ENCODE measurements at regions not wholly inside any gene's neighbourhood (a gene's known extent, or its start where the extent isn't known, plus 50 kb on each side); places are given as distances from the start of the nearest gene placed in this dataset.
A peak's percentile ranks its signal among the peaks of the same experiment; 100 is the strongest.

DNA sequence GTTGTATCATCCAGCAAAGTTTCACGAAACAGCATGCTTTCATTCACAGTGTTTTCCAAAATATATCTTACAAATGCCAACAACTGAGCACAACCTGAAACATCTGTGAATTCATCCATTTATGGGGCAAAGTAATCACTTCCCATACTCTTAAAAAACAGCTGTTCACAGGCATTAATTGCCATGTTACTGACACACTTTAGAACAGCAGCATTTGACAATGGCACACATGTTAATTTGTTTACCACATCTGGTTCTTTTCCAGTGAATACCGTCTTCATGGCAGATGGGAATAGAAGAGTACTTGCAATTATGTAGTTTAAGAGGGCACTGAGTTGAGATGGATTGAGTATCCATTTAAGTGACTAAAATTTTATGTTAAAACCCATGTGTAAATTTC lies 347.4 kb upstream of the LRP1B start:
- WGBS (ENCODE audit: extremely low coverage, insufficient coverage, insufficient read length) = no CpG with 5 or more reads among the region's 2 CpGs
- H2AK5ac ChIP-seq (ENCODE audit: low read length) = no peak overlapping the region
- H3K9ac ChIP-seq (ENCODE audit: low read length) = no peak overlapping the region
- H3K4me1 ChIP-seq (ENCODE audit: control insufficient read depth in 1 of 2, insufficient read depth in 2 of 2, low read length in 2 of 2) = no peaks in the 10 kb centered on the region
- no peaks in the 10 kb centered on the region for H3K79me2 ChIP-seq (ENCODE audit: control insufficient read depth, insufficient read depth, low read length, poor library complexity)
- H3K27ac ChIP-seq (ENCODE audit: low read depth, low read length) = no peak overlapping the region
- no peak overlapping the region for H3K4me3 ChIP-seq (ENCODE audit: low read depth, low read length)
- no peak overlapping the region for H3K23ac ChIP-seq (ENCODE audit: low read length)
- H3K36me3 ChIP-seq (ENCODE audit: control insufficient read depth in 1 of 2, insufficient read depth in 2 of 2, low read length in 2 of 2) = no peaks in the 10 kb centered on the region
- no peaks in the 10 kb centered on the region for H3K27me3 ChIP-seq (ENCODE audit: insufficient read depth, low read length)
- H3K18ac ChIP-seq (ENCODE audit: low read length) = no peak overlapping the region
- H2BK5ac ChIP-seq (ENCODE audit: low read depth, low read length, poor library complexity) = no peak overlapping the region
- H3K79me1 ChIP-seq (ENCODE audit: low read length) = no peaks in the 10 kb centered on the region
- no peak overlapping the region for H3K14ac ChIP-seq (ENCODE audit: low read length)
- H3K4me2 ChIP-seq (ENCODE audit: low read length) = no peak overlapping the region
- DNase-seq = no peak
- no peak overlapping the region for H2AFZ ChIP-seq (ENCODE audit: insufficient read depth, low read length, poor library complexity)
- no peak overlapping the region for H4K8ac ChIP-seq (ENCODE audit: low read depth, low read length)
- no peak overlapping the region for H2BK12ac ChIP-seq (ENCODE audit: low read length)
- no peak overlapping the region for H4K91ac ChIP-seq (ENCODE audit: low read depth, low read length)
- no peak overlapping the region for H3K4ac ChIP-seq (ENCODE audit: low read depth, low read length)
- H4K12ac ChIP-seq (ENCODE audit: low read depth, low read length) = no peak overlapping the region
- no peaks in the 10 kb centered on the region for H3K9me3 ChIP-seq (ENCODE audit: insufficient read depth, low read depth, low read length)
- no peak overlapping the region for H2BK120ac ChIP-seq (ENCODE audit: insufficient read depth, low read length, poor library complexity)

GRCh38 chr2:142472382-142472781 lies 341.6 kb upstream of the LRP1B start:
- Histone ChIP-seq H3K9me3 (ENCODE audit: insufficient read depth, low read depth, low read length) (no peaks in the 10 kb centered on the region), H3K18ac (ENCODE audit: low read length) (no peak overlapping the region), H3K9ac (ENCODE audit: low read length) (peak overlapping the region; percentile 26), H2BK12ac (ENCODE audit: low read length) (no peak overlapping the region), H2AFZ (ENCODE audit: insufficient read depth, low read length, poor library complexity) (no peak overlapping the region), H3K27ac (ENCODE audit: low read depth, low read length) (no peak overlapping the region), H3K36me3 (ENCODE audit: control insufficient read depth in 1 of 2, insufficient read depth in 2 of 2, low read length in 2 of 2) (no peaks in the 10 kb centered on the region), H3K79me1 (ENCODE audit: low read length) (no peaks in the 10 kb centered on the region), H3K4ac (ENCODE audit: low read depth, low read length) (no peak overlapping the region), H4K91ac (ENCODE audit: low read depth, low read length) (no peak overlapping the region), H3K4me2 (ENCODE audit: low read length) (no peak overlapping the region), H2AK5ac (ENCODE audit: low read length) (no peak overlapping the region), H2BK5ac (ENCODE audit: low read depth, low read length, poor library complexity) (no peak overlapping the region), H3K27me3 (ENCODE audit: insufficient read depth, low read length) (no peaks in the 10 kb centered on the region), H3K4me1 (ENCODE audit: control insufficient read depth in 1 of 2, insufficient read depth in 2 of 2, low read length in 2 of 2) (no peaks in the 10 kb centered on the region), H3K14ac (ENCODE audit: low read length) (no peak overlapping the region), H3K23ac (ENCODE audit: low read length) (no peak overlapping the region), H3K79me2 (ENCODE audit: control insufficient read depth, insufficient read depth, low read length, poor library complexity) (no peaks in the 10 kb centered on the region), H3K4me3 (ENCODE audit: low read depth, low read length) (no peak overlapping the region), H4K8ac (ENCODE audit: low read depth, low read length) (no peak overlapping the region), H4K12ac (ENCODE audit: low read depth, low read length) (no peak overlapping the region), H2BK120ac (ENCODE audit: insufficient read depth, low read length, poor library complexity) (no peak overlapping the region)
- DNase-seq = no peak
- no CpG with 5 or more reads among the region's 1 CpG for WGBS (ENCODE audit: extremely low coverage, insufficient coverage, insufficient read length)

DNA sequence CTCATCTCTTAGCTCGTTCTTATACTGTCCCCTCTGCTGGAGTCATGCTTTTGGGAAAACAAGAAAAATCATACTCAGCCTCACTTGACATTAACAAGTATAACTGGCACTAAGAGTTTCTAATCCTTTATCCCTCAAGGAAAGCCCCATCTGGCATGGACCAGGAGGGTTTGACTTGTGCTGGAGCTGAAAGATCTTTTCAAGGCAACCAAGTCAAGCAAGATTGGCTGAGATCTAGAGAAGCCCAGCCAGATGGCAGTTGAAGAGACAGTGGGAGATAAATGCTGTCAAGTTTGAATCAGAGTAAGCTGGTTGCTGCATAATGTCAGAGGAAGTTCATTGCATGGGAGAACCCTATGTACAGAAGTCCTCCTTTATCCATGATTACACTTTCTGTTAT lies 336.5 kb upstream of the LRP1B start:
- no peaks in the 10 kb centered on the region for H3K9me3 ChIP-seq (ENCODE audit: insufficient read depth, low read depth, low read length)
- no peak overlapping the region for H3K4ac ChIP-seq (ENCODE audit: low read depth, low read length)
- H4K8ac ChIP-seq (ENCODE audit: low read depth, low read length) = no peak overlapping the region
- H3K79me1 ChIP-seq (ENCODE audit: low read length) = no peaks in the 10 kb centered on the region
- H4K12ac ChIP-seq (ENCODE audit: low read depth, low read length) = no peak overlapping the region
- no peak overlapping the region for H2AK5ac ChIP-seq (ENCODE audit: low read length)
- H3K27me3 ChIP-seq (ENCODE audit: insufficient read depth, low read length) = no peaks in the 10 kb centered on the region
- H3K27ac ChIP-seq (ENCODE audit: low read depth, low read length) = no peak overlapping the region
- no peaks in the 10 kb centered on the region for H3K36me3 ChIP-seq (ENCODE audit: control insufficient read depth in 1 of 2, insufficient read depth in 2 of 2, low read length in 2 of 2)
- no peak overlapping the region for H2BK12ac ChIP-seq (ENCODE audit: low read length)
- H3K18ac ChIP-seq (ENCODE audit: low read length) = no peak overlapping the region
- H3K9ac ChIP-seq (ENCODE audit: low read length) = no peak overlapping the region
- no peaks in the 10 kb centered on the region for H3K79me2 ChIP-seq (ENCODE audit: control insufficient read depth, insufficient read depth, low read length, poor library complexity)
- no peak overlapping the region for H3K14ac ChIP-seq (ENCODE audit: low read length)
- H4K91ac ChIP-seq (ENCODE audit: low read depth, low read length) = no peak overlapping the region
- no CpG with 5 or more reads among the region's 1 CpG for WGBS (ENCODE audit: extremely low coverage, insufficient coverage, insufficient read length)
- no peak overlapping the region for H3K4me2 ChIP-seq (ENCODE audit: low read length)
- H2AFZ ChIP-seq (ENCODE audit: insufficient read depth, low read length, poor library complexity) = no peak overlapping the region
- no peak for DNase-seq
- H2BK5ac ChIP-seq (ENCODE audit: low read depth, low read length, poor library complexity) = no peak overlapping the region
- H3K4me1 ChIP-seq (ENCODE audit: control insufficient read depth in 1 of 2, insufficient read depth in 2 of 2, low read length in 2 of 2) = no peaks in the 10 kb centered on the region
- H3K4me3 ChIP-seq (ENCODE audit: low read depth, low read length) = no peak overlapping the region
- H3K23ac ChIP-seq (ENCODE audit: low read length) = no peak overlapping the region
- H2BK120ac ChIP-seq (ENCODE audit: insufficient read depth, low read length, poor library complexity) = no peak overlapping the region

GRCh38 chr2:142463047-142463446 lies 332.2 kb upstream of the LRP1B start:
- no peak overlapping the region for H3K4me3 ChIP-seq (ENCODE audit: low read depth, low read length)
- no peaks in the 10 kb centered on the region for H3K79me1 ChIP-seq (ENCODE audit: low read length)
- H3K27ac ChIP-seq (ENCODE audit: low read depth, low read length) = no peak overlapping the region
- H3K14ac ChIP-seq (ENCODE audit: low read length) = no peak overlapping the region
- H3K4me2 ChIP-seq (ENCODE audit: low read length) = no peak overlapping the region
- no peak overlapping the region for H2BK120ac ChIP-seq (ENCODE audit: insufficient read depth, low read length, poor library complexity)
- no CpG with 5 or more reads among the region's 3 CpGs for WGBS (ENCODE audit: extremely low coverage, insufficient coverage, insufficient read length)
- no peaks in the 10 kb centered on the region for H3K36me3 ChIP-seq (ENCODE audit: control insufficient read depth in 1 of 2, insufficient read depth in 2 of 2, low read length in 2 of 2)
- H4K12ac ChIP-seq (ENCODE audit: low read depth, low read length) = no peak overlapping the region
- H2AFZ ChIP-seq (ENCODE audit: insufficient read depth, low read length, poor library complexity) = no peak overlapping the region
- no peaks in the 10 kb centered on the region for H3K4me1 ChIP-seq (ENCODE audit: control insufficient read depth in 1 of 2, insufficient read depth in 2 of 2, low read length in 2 of 2)
- no peak overlapping the region for H2BK12ac ChIP-seq (ENCODE audit: low read length)
- H2BK5ac ChIP-seq (ENCODE audit: low read depth, low read length, poor library complexity) = no peak overlapping the region
- H4K8ac ChIP-seq (ENCODE audit: low read depth, low read length) = no peak overlapping the region
- no peak for DNase-seq
- no peaks in the 10 kb centered on the region for H3K27me3 ChIP-seq (ENCODE audit: insufficient read depth, low read length)
- no peaks in the 10 kb centered on the region for H3K79me2 ChIP-seq (ENCODE audit: control insufficient read depth, insufficient read depth, low read length, poor library complexity)
- no peak overlapping the region for H2AK5ac ChIP-seq (ENCODE audit: low read length)
- H4K91ac ChIP-seq (ENCODE audit: low read depth, low read length) = no peak overlapping the region
- H3K9me3 ChIP-seq (ENCODE audit: insufficient read depth, low read depth, low read length) = no peaks in the 10 kb centered on the region
- no peak overlapping the region for H3K9ac ChIP-seq (ENCODE audit: low read length)
- no peak overlapping the region for H3K4ac ChIP-seq (ENCODE audit: low read depth, low read length)
- no peak overlapping the region for H3K23ac ChIP-seq (ENCODE audit: low read length)
- H3K18ac ChIP-seq (ENCODE audit: low read length) = no peak overlapping the region

All from trophoblast cell (in vitro differentiated cells and primary cell).